Putamen (tissue), 1 donor: ENCODE measurements at regions not wholly inside any gene's neighbourhood (a gene's known extent, or its start where the extent isn't known, plus 50 kb on each side); places are given as distances from the start of the nearest gene placed in this dataset.

Experiments used
- DNase-seq: peaks from one replicate; pipeline ENCODE4 v3.0.0-alpha.2; 2016; ENCODE audit warnings: low spot score

DNA sequence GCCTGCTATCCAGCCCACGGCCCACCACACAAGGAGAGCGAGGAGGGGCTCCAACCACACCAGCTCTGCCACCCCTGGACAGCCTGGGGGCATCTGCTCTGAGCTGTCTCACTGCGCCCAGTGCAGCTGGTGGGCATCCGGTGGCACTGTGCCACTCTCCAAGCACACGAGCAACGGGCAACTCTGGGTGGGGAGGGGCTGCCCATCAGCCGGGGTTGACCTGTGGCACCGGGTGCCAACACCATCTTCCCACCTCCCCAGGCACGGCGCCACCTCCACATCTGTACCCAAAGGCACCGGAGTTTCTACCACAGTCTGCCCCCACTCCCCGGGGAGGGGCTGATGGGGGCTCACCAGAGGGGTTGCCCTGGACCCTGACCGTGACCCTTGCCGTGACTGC, 241.8 kb downstream of the RBFOX3 start:
- no peak for DNase-seq

DNA sequence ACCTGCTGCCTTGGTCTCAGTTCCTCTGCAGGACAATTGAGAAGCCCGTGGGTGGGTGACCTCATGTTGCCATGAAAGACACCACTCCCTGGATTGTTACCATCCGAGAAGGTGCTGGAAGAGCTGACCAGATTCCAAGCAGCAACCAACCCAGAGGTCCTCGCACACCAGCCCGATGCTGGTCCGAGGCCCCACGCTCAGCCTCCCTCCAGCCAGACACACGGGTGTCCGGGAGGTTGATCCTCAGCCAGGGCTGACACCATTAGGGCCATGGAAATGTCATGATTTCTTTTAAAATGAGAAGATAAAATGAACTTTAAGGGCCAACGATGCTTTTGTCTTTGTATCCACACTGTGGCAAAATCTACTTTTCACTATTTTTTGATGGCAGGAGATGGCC, 242.3 kb downstream of the RBFOX3 start:
- DNase-seq = no peak

DNA sequence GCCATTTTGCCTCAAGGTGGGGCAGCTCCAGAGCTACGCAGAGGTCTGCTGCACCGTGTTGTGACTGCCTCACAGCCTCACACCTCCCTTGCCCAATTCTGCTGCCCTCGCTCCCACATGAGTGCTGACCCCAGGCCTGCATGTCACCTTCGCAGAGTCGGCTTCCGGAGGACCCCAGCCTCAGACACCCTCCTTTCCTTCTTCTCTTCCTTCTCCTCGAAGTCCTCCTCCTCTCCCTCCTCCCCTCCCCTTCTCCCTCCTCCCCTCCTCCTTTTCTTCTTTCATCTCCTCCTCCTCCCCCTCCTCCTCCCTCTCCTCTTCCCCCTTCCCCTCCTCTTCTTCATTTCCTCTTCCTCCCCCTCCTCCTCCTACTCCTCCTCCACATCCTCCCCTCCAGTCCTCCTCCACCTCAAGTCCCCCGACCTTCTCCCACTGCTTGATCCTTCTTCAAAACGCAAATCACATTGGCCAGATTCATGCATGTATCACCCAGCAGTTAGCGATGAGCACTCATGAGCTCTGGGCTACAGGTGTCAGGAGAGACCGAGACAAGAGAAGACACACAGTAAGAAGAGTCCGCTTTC, 243.8 kb downstream of the RBFOX3 start:
- DNase-seq = no peak

DNA sequence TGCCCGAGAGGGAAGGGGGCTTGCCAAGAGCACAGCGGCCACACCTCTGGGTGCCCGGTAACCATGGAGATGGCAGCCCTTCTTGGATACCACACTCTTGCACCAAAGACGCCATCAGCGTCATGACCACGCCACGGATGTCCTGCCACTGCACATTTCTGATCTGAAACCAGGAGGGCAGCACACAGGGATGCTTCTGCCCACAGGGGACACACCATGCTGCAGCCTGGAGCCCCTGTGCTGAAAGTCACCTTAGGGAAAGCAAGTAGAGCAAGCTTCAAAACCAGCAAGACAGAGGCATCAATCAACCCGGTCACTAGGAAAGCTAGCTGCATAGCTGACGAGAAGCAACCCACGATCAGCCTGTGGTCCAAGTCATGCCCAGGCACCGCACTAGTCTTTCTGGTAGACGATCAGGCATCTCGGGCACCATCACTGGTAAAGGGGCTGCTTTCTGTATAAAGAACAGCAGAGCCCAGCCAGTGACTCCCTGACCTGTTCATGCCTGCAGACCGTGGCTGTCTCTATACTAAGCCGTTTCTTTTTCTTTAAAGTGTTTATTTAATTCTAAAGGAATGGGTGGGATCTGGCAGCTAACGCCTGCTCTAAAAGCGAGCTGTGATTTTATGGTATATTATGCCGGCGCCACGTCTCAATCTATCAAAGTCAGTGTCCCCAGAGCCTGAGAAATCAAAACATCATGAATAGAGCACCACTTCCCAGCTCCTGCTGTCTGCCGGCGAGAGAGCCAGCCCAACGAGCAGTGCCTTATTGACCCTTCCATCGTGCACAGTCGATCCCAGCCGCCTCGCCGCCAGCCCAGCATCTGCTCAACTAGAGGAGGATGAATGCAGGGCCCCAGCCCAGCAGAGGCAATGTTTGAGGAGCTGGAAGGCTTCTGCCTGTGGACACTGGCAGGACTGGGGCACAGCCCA, 244.7 kb downstream of the RBFOX3 start:
- no peak for DNase-seq

DNA sequence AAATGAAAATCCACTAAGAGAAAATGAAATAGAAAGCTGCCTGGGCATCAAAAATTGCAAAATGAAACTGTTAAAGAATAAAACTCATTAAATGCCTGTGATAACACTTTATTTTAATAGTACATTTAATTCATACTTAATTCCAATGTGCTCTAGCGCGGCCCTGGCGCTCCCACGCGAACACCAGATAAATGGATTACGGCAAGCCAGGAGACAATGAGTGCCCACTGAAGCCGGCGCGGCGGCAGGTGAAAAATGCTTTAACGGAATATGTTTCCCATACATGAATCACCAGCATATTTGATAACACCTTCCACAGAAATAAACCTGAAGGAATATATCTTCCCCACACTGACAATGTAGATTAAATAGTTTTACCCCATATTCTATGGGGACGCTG, 245.5 kb downstream of the RBFOX3 start:
- DNase-seq = no peak

DNA sequence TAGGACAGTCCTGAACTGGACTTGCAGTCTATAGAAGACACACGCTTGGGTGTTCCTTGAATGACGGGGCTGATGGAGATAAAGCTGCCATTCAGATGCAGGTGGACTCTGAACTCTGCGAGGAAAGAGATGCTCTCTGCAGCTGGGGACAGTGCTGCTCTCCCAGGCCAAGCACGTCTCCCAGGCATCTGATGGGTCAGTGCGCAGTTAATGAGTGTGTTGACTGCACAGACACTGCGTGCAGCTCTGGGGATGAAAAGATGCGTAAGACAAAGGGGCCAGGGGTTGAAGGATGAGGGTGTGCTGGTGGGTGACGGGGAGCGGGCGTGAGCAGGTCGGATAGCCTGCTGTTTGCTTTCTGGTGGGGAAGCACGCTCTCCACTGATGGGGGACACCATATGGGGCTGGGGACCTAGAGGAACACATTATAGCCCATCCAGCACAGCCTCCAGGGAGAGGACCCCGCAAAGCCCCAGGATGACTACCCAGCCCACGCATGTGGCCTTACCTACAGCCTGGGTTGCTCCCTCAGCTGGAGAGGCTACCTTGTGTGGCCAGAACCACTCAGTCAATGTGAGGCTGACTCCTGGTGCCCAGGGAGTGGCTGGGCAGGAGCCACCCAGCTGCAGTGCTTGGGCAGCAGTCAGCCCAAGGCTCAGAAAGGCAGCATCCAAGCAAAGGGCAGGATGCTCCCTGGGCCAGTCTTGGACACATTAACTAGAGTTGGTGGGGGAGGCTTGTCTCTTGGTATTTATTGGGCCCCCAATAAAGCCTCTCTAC, 246.3 kb downstream of the RBFOX3 start:
- DNase-seq = no peak

DNA sequence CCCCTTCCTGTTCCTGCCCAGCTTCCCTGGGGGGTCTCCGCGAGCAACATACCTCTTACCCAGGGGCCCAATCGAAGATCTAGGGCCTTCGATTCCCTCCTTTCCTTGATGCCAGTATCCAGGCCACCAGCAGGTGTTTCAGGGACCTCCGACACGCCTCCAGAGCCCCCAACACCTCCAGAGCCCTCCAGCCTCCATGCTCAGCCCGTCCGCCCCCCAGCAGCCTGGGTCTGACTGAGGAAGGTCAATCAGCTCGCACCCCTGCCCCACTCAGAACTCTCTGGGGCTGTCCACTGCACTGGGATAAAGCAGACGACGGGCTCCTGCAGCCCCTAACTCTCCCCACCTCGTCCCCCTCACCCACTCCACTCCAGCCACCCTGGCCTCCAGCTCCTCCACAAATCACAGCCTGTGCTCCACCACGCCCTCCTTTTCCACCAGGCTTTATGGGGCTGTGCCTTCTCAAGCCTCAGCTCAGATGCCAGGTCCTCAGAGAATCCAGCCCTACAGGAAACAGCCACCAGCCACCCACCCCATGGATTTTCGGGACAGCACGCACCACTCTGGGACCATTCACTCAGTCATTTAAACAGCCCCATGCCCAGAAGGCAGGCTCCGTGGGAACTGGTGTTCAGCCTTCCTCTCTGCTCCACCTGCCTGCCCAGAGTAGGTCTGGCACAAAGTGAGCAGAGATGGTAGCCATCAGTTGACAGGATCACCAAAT, 247.1 kb downstream of the RBFOX3 start:
- no peak for DNase-seq

DNA sequence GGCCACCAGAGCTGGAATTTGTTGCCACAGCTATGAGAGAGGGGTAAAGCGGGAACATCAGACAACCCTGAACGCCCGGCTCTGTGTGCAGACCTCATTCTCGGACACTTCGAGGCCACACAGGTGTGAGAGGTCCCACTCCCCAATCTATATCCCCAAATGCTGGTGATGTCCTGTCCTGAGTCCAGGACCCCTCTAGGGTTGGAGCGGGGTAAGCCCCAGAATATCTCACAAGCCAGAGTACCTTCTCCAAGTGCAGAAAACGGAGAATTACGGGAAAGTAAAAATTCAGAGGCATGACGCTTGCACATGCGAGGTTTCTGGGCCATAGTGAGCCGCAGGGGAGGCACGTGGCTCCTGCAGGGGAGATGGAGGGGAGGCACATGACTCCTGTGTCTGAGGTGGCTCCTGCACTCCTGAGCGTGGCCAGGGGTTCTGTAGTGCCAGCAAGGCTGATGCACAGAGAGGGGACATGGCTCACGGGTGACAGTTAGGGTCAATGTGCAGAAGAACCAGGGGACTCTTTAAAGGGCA, 248.0 kb downstream of the RBFOX3 start:
- no peak for DNase-seq

DNA sequence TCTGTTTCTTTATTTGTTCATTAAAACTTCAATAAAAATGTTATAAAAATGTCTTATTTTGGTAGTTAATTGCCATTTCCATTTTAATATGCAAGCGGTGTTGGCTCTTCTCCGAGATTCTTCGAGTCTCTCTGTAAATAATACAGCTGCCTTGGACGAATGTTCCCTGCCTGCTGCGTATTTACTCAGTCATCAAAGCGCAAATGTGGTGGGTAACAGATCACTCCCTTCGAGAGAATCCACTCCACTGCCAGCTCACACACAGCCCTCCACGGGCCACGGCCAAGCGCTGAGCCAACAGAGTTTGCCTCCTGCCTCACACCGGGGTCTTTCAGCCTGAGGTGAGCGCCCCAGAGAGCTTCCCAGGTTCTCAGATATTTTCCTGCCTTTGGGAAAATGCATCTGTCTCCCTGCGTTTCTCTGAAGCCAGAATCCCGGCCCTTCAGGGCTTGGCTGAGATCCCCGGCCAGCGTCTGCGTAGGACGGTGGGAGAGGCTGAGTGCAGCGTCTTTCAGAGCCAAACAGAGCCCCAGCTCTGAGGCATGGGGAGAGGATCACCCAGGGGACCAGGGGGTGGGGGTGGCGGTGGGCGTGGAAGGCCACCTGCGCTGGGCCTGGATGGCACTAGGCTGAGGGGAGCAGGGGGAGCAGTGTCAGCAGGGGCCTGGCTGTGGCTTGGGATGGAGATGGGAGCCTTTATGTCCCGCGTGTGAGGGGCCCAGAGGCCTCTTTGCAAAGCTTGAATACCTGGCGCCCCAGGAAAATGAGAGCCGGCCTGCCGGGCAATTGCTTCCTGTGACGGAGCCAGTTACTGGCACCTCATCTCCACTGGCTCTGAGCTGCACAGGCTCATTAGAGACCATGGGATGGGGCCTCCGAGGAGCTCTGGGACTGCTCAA, 248.7 kb downstream of the RBFOX3 start:
- DNase-seq = no peak

DNA sequence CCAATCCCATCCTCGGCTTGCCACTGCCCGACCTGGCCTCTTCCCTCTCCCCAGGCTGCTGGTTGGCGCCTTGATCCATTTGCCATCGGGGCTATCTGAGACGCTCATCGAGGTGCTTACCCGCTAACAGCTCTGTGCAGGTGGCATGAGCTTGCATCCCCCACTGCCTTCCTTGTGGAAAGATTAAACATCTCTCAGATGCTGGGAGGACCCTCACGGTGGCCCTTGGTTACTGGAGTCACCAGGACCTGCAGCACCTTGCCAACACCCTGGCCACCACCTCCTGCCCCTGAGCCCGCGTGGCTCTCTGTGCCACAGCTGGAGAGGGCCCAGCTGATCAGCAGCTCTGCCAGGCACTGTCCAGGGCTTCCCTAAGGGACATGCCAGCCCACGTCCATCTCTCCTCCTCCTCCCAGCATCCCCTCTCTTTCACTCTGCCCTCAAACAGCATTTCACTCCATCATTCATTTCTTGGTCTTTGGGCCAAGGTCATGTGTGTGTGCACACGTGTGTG, 249.6 kb downstream of the RBFOX3 start:
- DNase-seq = no peak

DNA sequence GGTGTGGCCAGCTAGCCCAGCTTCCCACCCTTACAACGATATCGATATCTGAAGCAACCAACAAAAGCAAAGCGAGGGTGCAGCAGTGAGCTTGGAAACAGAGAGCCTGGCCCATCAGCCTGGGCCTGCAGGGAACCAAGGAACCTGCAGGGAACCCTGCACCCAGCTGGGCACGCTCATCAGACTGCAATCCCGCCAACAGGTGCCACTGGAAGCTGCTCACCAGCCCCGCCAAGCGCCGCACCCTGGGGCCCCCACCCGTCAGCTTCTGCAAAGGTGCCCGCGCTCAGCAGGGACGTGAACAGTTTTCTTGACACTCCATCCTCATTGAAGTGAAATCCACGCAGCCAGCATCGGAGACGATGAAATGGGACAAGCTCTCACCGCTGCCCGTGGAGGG, 250.7 kb downstream of the RBFOX3 start:
- DNase-seq = no peak

DNA sequence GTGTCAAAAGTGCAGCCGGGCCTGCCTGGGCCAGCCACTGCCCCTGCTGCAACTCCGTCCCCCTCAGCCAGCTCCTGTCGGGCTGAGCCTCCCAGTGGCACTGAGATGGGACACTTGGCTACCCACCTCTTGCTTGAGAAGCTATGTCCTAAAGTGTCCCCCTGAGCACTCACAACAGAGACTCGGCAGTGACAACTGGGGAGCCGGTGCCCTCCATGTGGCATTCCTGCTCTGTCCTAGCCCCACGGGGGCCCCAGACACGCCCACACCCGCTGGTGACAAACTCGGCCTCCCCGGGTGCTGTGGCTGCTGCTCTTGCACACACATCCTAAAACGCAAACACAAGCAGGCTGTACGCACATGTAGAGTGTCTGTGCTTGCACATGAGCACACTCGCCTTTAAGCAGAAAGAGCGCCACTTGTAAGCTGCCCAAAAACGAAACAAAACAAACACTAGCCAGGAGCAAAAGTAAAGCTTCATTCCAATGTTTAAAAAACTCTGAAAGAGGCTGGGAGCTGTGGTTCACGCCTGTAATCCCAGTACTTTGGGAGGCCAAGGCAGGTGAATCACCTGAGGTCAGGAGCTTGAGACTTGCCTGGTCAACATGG, 253.9 kb downstream of the RBFOX3 start:
- no peak for DNase-seq

DNA sequence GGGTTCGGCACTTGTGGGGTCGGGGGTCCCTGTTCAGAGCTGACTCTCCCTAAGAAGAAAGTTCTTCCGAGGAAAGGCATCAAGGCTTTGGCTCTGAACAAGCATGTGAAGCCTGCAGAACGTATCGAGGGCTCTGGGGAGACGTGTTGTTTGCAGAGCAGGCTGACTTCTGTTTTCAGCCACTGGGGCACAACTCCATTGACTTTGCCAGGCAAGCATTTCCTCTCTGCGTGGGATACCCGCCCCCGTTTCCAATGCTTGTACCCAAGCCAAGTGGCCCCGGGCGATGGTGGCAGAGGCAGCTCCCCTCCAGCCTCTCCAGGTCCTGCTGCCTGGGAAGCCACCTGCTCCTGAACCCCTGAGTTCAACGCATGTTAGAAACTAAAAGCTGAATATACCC, 255.7 kb downstream of the RBFOX3 start:
- no peak for DNase-seq

DNA sequence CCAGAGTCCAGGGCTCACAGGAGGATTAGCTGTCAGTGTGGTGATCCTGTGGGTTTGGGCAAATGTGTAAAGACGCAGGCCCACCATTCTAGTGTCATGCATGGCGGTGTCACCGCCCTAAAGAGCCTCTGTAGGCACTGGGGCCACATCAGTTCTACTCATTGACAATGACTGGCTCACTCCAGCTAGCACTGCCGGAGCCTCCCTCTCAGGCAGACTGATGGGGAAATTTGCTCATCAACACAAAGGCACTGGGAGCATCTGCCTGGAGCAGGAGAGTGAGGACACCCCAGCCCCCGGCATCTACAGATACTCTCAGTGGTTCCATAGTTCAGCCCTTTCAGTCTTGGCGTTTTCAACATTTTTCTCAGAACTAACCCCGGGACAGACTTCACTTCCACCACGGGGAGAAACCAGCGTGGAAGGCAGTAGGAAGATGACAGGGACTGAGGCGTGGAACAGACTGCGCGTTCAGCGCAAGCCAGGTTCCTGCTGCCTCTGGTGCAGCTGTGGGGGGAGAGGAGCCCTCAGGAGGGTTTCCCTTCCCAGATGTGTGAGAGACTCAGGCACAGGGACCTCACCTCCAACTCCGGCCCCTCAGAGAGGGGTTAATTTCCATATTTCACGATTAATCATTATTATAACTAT, 256.6 kb downstream of the RBFOX3 start:
- peak; percentile 33 for DNase-seq

DNA sequence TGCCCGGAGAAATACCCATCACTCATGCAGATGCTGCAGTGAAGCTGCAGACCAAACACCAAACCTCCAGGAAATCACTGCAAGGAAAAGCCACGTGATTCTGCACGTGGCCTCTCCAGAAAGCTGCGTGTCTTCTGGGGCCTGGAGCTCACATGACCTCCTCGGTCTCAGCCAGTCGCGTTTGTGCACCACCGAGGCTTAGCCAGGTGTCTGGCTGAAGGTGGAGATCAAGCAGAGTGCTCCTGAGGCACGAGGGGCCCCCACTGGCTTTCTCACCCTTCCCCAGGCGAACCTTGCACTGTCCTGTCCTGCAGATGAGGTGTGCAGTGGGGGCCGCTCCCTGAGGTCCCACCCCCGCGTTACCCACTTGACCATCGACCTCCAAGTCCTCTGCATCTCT, 257.3 kb downstream of the RBFOX3 start:
- no peak for DNase-seq

DNA sequence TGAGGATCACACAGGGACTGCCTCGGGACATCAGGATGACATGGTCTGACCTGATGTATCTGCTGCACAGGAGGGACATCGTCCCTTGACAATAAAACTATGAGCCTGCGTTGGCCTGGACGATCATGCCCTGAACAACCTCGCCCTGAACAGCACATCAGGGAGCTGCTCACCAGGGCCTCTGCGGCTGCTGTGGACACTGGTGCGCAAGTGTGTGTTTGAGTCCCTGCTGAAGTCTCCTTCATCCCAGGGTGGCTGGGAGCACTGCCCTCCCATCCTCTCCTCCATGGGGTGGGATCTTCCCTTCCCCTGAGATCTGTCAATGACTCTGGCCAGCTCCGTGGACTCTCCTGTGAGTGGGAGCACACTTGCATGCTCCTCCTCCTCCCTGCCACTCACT, 257.8 kb downstream of the RBFOX3 start:
- no peak for DNase-seq

DNA sequence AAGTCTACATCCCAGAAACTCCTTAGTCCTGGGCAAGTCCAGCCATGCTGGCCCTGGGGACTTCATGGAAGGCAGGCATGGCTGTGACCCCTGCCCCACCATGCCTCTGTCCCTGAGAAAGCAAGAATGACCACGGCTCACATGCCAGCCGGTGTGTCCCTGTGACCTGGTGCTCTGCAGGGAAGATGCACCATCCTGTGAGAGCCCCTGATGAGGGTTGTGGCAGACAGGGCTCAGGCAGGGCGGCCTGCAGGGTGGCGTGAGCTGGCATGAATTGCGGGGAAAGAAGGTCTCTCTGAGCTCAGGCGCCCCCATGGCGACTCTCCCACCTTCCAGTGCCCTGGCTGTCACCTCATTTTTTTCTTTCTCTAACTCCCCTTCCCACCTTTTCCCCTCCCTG, 260.3 kb downstream of the RBFOX3 start:
- DNase-seq = no peak

DNA sequence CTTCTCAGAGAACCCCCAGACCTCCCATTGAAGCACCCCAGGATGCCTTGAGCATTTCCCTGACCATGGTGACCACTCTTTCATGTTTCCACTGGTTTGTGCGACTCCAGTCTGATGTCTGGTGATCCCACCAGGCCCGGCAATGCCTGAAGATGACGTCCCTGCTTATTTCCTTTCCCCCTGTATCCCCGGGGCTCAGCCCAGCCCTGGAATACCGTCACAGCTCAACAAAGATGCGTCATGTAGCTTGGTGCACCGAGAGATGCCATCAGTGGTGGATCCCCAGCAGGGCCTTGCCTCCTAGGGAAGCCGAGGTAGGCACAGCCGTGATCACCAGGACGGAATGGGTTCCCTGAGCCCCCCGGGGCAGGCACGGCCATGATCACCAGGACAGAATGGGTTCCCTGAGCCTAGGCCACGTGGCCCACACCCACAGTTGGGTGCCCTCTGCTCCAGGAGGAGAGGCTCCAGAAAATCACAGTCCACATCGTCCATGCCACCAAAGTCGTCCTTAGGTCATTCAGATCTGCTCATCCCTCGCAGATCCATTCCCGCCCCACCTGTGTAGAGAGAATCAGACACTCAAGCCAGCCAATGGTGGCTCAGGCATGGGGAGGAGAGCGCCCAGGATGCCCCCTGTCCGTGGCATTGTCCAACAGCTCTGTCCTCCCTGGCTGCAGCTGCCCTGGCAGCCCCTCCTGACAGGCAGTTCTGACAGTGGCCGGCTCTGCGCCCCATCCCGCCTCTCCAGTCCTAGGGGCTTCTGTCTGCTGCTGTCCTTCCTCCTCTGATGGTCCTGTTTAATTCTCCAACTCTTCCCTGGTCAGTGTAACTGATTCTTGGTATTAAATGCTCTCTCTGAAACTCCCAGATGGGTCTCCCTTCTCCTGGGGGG, 261.1 kb downstream of the RBFOX3 start:
- no peak for DNase-seq

DNA sequence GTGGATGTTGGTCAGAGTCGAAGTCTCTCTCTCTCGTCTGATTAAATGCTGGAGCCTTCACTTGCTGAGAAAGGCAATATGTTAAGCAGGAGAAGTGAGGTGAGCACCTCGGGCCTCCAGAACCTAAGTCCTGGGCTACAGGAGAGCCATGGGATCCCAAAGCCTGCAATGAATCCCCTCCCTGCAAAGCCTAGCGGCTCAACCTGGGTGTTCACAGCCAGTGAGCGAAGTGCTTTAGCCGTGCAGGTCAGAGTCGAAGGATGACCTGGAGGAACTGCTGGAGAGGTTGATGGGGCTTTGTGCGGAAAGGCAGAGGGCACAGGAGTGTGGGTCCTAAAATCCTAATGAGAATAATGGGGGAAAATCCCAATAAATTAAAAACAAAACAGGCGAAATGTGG, 267.8 kb downstream of the ENGASE start:
- DNase-seq = no peak
